CD4-positive, alpha-beta T cell treated with Interleukin-21 for 1 hour (primary cell): ENCODE measurements at regions not wholly inside any gene's neighbourhood (a gene's known extent, or its start where the extent isn't known, plus 50 kb on each side); places are given as distances from the start of the nearest gene placed in this dataset.
"Not testable (repeated sequence)": the region's sequence is repeated elsewhere in the genome, so short reads cannot be mapped to it uniquely, and the experiment has no call there.

Experiments
- DNase-seq: peaks from one replicate; pipeline ENCODE4 v3.0.0-alpha.2; 2020

DNA sequence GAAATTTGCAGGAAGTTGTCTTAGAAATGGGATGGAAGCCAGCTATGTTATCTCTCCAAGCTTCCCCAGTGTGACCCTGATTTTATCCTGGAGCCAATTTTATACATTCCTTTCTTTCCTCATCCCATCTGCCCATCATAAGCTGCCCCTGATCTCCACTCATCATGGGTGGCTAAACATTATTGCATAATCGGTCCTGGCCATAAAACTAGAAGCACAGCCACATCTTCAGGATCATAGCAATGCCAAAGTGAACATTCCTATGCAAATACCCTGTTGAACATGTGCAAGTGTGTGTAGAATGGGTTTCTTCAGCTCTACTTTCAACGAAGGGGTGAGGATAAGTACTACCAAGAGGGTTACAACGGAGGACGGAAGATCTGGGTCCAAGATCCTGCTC lies 50.6 kb upstream of the COG2 start:
- no peak for DNase-seq

DNA sequence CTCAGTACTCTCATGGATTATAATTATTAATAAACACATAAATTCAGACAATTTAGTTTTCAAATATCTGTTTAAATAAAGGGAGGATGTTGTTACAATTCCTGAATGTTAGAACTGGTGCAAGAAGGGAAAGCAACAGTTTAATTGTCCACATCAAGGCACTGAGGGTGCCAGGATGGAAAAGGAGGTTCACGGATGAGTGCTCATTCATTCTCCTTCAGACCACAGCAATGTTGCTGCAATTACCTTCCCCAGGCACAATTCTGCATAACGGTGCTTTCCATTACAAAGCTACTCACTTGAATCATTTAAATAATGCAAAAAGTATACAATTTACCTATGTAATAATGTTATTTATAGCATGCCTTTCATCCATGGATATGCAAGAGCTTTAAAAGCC lies 52.3 kb upstream of the COG2 start:
- DNase-seq, result no peak

DNA sequence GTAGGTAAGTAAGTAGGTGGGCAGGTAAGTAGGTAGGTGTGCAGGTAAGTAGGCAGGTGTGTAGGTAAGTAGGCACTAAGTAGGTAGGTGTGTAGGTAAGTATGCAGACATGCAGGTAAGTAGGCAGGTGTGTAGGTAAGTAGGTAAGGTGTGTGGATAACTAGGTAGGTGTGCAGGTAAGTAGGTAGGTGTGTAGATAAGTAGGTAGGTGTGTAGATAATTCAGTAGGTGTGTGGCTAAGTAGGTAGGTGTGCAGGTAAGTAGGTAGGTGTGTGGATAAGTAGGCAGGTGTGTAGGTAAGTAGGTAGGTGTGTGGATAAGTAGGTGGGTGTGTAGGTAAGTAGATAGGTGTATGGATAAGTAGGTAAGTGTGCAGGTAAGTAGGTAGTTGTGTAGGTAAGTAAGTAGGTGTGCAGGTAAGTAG lies 53.9 kb upstream of the COG2 start:
- no peak for DNase-seq

DNA sequence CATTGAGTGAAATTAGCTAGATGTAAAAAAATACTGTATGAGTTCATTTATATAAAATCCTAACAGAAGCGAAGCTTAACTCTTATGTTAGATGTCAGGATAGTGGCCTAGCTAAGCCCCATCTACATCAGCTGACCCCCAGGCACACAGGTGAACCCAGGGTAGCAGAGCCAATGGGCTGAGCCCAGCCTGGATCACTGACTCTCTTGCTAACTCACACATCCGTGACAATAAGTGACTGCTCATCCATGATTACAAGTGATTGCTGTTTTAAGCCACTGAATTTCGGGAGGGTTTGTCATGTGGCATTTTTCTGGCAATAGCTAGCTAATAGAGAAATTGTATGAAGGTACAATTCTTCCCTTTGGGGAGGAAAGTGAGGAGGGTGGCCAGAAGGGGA lies 55.2 kb upstream of the COG2 start:
- no peak for DNase-seq

DNA sequence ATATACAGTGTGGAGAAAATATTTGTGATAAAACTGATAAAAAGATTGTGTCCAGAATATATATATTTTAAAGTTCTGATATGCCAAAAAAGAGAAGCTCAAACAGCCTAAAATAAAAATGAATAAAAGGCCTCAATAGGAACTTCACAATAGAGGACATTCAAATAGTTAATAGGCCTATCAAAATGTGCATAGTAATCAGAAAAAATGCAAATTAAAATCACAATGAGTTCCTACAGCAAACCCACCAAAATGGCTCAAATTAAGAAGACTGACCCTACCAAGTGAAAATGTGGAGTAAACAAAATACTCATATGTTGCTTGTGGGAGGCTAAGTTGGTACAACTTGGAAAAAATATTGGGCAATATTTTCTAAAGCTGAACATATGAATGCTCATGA lies 57.6 kb upstream of the COG2 start:
- no peak for DNase-seq

DNA sequence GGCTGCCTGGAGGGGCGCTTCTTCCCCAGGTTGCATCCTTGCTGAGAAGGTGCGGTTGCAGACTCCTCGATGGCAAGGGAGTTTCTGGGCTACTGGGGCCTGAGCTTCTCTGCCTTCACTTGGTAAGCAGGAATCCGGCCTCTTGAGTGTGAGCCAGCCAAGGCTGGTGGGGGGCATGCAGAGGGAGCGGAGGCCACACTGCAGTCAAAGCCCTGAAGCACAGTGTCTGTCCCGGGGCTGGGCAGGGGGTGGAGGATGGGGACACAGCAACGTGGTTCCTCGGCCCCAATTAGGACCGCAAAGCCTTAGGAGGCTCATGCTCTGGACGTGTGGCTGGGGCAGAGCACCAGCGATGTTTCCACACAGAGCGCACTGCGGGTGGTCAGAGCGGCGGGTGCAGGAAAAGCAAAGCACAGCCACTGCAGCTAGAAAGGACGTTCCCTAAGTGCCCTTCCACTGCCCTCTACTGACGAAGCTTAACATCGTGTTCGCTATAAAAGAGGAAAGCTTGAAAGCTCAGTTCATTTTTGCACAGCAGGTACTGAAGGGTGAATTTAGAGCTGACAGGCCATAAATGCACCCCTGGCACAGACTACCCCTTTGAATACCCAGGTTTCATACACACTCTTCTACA lies 60.7 kb upstream of the COG2 start:
- no peak for DNase-seq

DNA sequence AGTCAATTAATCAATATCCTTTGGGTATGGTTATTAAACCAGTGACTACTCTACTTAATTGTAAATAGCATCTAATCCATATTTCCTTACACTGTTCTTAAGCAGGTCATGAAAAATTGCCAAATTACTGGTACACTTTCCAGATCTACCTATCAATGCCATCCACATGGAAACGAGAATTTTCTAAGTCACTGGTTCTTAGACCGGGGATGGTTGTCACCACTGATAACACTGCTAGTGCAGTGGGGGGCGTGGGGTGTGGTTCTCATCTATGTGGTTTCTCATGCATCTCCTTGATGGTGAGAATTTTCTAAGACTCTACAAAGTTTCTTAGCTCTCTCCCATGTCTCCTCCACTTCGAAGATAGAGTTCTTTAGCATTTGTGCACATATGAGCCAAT lies 63.7 kb upstream of the COG2 start:
- DNase-seq, result no peak

DNA sequence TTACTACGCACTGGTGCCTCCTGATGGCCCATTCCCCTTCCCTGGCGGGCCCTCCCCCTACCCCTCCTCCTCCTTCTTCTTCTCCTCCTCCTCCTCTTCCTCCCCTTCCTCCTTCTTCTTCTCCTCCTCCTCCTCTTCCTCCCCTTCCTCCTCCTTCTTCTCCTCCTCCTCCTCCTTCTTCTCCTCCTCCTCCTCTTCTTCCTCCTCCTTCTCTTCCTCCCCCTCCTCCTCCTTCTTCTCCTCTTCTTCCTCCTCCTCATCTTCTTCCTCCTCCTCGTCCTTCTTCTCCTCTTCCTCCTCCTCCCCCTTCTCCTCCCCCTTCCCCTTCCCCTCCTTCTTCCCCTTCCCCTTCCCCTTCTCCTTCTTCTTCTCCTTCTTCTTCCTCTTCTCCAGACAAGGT lies 64.7 kb upstream of the COG2 start:
- no peak for DNase-seq

DNA sequence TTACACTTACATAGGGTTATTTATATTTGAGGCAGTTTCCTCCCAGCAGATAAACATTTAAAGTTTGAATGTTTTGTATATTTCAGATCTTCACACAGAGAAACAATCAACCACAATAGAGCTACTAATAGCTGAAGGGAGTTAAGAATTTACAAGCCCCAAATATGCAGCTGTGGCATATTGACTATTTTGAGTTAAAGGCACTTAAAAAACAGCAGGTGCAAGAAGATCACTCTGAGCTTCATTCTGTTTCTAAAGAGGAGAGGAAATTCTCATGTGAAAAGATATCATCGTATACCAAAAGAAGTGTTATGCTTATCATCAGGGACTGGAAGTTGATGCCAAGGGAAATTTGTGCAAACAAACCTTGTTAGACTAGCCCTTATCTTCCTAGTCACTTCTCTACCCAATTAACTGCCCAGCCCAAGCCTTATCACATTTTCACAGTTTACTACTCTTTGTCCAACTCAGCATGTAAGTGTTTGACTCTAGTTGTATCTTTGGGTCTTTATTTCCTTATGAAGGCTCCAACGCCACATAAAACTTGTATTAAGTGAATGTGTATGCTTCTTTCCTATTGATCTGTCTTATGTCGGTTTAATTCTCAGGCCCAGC lies 66.3 kb upstream of the COG2 start:
- no peak for DNase-seq

DNA sequence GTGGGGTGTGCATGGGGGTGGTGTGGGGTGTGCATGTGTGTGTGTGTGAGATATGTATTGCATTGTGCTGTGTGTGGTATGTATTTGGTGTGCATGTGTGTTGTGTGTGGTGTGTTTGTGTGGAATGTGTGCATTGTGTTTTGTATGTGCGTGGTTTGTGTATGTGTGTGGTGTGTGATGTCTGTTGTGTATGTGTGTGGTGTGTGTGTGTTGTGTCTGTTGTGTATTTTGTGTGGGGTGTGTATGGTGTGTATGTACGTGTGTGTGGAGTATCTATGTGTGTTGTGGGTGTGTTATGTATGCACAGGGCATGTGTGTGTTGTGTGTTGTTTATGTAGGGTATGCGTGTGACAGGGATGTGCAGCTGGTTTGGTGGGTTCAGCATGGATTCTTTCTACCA lies 67.8 kb upstream of the COG2 start:
- no peak for DNase-seq

DNA sequence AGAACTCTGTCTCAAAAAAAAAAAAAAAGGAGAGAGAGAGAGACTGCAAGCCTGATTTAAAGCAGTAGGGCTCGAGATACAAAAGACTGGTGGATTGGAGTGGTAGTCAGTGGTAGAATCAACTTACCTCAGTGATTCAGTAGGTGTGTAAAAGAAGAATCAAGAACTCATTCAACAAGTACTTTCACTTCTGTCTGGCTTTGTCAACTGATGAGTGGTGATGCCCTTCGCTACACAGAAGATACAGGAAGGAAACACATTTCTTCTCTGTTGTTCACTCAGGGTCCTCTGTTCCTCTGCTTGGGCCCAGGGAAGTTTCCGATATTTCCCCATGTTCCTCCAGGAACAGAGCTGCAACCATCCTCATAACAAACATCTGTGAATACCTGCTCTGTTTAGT lies 68.6 kb upstream of the COG2 start:
- no peak for DNase-seq

DNA sequence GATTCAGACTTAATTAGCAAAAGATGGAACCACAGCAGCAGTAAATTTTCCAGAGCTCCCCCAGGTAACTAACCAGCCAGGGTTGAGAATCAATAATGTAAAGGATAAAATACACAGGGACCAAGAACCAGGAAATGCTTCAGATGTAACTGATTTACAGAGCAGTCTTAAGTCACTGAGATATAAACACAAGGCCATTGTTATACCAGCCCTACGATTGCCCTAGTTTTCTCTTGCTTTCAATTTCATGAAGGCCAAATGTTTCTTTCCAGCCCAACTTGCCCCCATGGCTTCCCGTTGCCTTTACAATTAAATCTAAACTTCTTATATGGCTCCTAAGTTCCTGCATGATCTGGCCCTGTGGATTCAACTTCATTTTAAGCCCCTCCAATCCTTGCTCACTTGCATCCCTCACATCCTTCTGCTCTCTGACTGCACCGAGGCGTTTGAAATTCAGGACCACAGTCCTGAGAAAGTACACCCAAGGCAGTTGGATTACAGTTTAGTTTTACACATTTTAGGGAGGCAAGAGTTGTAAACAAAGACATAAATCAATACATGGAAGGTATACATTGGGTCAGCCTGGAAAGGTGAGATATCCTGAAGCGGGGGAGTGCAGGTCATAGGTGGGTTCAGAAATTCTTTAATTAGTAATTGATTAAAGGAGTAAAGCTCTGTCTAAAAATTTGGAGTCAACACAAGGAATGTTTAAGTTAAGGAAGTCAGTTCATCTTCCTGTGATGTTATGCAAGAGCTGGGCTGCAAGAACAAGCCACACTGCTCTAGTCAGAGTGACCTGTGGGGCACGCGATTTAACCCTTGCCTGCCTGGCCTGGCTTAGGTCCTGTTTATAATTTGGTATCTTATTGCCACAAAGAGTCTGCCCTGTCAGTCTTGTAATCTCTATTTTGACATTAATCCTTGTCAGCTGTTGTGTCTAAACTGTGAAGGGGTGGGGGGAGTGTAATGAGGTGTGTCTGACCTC lies 69.9 kb upstream of the COG2 start:
- DNase-seq, result no peak

DNA sequence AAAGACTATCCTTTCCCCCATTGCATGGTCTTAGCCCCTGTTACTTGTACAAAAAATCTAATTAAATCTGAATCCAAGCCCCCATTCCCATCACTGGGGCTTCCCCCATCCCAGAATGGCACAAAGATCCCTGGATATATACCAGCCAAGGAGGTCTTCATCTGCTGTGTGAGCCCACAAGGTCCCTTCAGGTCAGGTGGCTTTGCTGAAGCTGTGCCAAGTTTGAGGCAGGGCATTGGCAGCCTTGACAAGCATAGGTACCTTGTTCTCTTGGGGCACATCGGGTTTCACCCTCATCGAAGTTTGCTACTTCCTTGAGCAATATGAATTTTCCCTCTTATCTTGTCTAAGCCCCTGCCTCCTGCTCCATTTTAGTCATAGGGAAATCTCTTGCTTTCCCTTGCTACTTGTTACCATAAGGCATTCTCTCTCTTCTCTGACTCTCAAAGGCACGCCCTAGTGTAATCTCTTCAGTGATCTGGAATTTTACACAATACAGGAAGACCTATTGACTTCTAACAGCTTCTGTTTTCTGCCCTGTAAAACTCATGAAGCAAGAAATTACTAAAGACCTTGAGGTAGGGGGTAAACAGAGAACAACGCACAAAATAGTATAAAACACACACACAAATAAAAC lies 71.4 kb upstream of the COG2 start:
- DNase-seq, result no peak

DNA sequence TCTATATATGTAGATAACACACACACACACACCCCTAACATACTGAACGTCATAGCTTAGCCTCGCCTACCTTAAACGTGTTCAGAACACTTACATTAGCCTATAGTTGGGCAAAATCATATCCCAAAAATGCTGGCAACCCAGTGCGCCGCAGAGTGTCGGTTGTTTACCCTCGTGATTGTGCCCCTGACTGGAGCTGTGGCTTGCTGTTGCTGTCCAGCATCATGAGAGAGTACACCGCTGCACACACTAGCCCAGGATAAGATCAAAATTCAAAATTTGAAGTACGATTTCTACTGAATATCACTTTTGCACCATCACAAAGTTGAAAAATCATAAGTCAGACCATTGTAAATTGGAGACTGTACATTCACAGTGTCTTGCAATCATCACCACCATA lies 73.1 kb upstream of the COG2 start:
- DNase-seq, result no peak

DNA sequence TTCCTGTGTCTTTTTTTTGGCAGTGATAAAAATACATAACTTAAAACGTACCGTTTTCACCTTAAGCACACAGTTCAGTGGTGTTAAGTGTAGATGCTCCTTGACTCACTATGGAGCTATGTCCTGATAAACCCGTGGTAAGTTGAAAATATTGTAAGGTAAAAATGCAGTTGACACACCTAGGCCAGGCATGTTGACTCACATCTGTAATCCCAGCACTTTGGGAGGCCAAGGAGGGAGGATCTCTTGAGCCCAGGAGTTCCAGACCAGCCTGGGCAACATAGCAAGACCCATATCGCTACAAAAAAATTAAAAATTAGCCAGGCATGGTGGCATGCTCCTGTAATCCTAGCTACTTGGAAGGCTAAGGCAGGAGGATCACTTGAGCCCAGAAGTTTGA lies 73.6 kb upstream of the COG2 start:
- DNase-seq, result no peak

DNA sequence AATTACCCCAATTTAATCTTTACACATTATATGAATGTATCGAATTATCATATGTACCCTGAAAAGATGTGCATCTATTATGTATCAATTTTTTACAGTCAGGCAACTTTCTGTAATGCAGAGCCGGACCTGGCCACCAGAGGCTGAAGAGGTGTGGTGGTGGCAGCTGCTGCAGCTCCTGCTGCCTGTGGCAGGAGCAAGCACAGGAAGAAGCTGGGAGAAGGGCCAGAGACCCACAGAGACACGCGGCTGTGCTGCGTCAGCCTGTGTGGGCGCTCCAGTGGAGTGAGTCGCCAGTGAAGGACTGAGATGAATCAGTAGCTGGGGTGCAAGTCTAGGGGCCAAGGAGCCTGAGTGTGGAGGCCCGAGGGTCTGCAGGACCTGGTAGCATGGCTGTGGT lies 74.3 kb upstream of the COG2 start:
- DNase-seq, result no peak

DNA sequence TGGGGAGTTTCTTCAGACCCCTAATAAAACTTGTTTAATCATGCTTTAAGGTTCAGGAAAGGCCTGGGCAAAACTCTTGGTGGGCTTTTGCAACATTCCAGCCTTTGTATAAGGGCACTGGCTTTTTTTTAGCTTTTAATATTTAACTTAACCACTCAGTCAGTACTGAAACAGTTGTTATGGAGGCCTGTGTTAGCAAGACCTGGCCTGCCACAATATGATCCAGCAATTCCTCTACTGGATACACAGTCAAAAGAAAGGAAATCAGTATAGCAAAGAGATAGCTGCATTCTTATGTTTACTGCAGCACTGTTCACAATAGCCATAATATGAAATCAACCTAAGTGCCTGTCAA lies 75.1 kb upstream of the COG2 start:
- no peak for DNase-seq

DNA sequence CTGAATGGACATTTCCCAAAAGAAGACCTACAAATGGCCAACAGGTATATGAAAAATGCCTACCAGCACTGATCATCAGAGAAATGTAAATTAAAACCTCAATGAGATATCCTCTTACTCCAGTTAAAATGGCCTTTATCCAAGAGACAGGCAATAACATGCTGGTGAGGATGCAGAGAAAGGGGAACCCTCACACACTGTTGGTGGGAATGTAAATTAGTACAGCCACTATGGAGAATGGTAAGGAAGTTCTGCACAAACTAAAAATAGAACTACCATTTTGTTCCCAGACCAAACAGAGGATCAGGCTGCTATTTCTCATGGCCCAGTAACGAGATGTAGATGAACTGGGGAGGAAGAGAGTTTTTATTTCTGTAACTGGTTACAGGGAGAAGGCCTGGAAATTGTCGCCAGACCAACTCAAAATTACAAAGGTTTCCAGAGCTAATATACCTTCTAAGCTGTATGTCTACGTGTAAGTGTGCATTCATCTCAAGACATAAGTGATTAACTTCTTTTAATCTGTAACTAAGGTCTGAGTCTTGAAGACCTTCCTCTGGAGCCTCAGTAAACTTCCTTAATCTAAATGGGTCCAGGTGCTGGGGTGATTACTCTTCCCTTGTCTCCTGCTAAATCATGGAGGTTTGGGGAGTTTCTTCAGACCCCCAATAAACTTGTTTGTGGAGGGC lies 75.6 kb upstream of the COG2 start:
- DNase-seq, result not testable (repeated sequence)

DNA sequence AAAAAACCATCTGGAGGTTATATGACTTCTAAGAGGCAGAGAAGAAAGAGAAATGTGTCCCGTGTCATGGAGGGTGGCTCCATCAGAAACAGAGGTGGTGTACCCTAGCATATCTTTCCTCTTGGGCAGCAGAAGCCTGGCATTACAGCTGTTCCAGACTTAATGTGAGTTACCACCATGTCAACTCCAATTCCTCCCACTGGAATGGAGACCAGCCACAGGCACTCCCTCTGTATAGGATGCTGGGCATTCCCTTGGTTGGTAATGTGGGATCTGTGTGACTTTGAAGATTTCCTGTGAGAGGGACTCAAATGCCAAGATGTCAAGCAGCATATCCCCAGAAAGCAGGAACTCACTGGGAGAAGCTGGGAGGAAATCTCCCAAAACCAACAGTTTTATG lies 77.1 kb upstream of the COG2 start:
- DNase-seq, result no peak

DNA sequence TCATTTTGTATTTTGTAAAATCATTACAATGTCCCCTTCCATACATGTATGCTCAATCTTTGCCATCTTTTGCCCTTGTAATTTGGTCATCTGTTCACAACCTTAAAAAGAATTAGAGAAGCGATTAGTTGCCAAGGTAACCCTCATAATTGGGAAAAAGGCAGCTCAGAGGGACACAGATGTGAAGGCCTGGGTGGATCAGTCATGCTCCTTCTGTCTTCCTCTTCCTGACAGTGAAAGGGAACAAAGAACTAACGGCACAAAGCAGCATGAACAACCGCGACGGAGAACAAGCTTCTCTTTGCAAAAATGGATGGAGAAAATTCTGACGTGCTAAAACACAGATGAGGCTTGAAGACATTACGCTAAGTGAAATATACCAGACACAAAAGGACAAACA lies 78.7 kb upstream of the COG2 start:
- no peak for DNase-seq

DNA sequence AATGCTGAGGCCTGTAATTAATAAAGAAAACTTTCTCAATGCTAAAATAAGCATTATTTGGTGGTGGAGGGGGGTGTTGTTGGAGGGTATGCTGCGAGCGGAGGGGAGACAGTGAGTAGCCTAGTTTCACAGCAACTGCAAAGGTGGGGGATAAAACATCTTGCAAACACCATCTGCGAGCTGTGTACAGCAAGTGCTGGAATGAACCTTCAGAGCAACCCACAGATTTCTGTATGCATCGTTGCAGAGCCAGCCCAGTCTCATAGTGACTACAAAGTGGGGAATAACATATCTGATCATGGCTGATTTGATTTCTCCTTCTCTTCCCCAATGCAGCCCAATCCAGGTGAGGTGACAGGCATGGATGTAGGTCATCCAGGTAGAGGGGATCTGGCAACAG lies 80.7 kb upstream of the COG2 start:
- DNase-seq, result no peak

DNA sequence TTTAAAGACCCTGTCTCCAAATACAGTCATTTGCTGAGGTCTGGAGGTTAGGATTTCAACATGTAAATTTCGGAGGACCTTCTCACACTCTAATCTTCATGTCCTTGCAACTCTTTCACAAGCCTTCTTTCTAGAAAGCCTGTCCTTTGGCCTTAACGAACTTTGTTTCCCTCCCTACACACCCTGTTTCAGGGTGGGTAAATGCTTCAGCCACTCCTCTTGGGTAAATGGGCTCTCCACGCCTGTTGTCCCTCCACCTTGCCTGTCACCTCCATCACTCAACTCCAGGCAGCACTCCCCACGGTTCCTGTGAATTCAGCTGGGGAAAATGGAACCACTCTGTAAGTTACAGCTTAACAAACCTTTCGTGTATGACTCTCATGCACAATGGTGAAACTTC lies 84.0 kb upstream of the COG2 start:
- no peak for DNase-seq

DNA sequence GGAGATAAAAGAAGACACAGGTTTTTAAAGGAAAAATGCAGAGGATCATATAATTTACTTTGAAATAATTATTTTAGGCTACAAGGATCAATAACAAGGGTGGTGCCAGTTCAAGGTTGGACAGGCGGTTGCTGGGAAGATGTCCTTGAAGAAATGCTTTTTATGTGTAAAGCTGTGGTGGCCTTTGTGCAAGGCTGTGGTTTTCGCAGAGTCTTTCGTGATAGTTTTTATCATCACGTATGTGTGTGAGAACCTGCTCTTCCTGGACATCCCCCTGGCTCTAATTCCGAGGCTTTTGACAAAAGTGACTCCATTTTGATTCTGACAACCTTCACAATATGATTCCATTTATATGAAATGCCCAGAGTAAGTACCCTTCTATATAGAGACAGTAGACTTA lies 85.8 kb upstream of the COG2 start:
- DNase-seq, result no peak
